ENCODE measurements at regions not wholly inside any gene's neighbourhood (a gene's known extent, or its start where the extent isn't known, plus 50 kb on each side); places are given as distances from the start of the nearest gene placed in this dataset.

GRCh38 chr13:105996391-105997025 is 539.0 kb downstream of the EFNB2 start:
- Mint-ChIP-seq H3K27me3 (peaks cover 12% of the 10 kb centered on the region), H3K27ac (no peak overlapping the region), H3K9me3 (peaks cover 6 to 7% of the 10 kb centered on the region in 2 donors), H3K4me3 (no peak overlapping the region), H3K4me1 (no peaks in the 10 kb centered on the region)
- ATAC-seq: no peak
- no peak for DNase-seq

GRCh38 chr13:105994340-105994739 is 541.1 kb downstream of the EFNB2 start:
- no peak for ATAC-seq
- H3K9me3 Mint-ChIP-seq: peaks cover 6 to 7% of the 10 kb centered on the region in 2 donors
- H3K4me1 Mint-ChIP-seq: no peaks in the 10 kb centered on the region
- peaks cover 12% of the 10 kb centered on the region for H3K27me3 Mint-ChIP-seq
- no peak for DNase-seq
- no peak overlapping the region for H3K27ac Mint-ChIP-seq
- no peak overlapping the region for H3K4me3 Mint-ChIP-seq

DNA sequence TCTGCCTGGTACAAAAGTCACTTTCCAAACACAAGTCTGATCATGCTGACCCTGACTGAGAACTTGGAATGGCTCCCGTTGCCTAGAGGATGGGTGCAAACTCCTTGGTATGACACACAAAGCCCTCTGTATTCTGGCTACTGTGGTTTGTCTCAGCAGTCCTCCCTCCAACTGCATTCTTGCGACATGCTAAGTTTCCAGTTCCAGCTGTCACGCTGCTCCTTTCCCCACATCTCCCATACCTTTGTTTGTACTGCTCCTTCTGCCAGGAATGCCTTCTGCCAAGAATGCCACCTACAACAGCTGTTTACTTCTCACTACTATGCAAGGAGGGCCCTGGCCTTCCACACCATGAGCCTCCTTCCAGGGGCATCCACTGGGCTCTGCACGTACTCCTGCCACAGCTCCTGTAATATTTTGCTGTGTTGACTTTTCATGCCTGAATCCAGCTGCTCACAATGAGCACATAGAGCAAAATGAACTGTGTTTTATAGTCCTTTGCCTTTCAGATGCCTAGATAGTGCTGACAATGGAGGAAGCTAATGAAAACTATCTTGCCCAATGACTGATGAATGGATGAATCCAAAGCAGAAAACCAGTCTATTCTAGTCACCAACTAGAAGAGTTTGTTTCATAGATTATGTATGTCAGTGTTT is 543.7 kb downstream of the EFNB2 start:
- H3K4me1 Mint-ChIP-seq: no peaks in the 10 kb centered on the region
- H3K9me3 Mint-ChIP-seq: no peaks in the 10 kb centered on the region
- ATAC-seq (no peak), DNase-seq (no peak)
- H3K27me3 Mint-ChIP-seq: peaks cover 12% of the 10 kb centered on the region
- H3K27ac Mint-ChIP-seq: no peak overlapping the region
- no peak overlapping the region for H3K4me3 Mint-ChIP-seq

- H3K27ac Mint-ChIP-seq: no peak overlapping the region
- H3K9me3 Mint-ChIP-seq: no peaks in the 10 kb centered on the region
- DNase-seq (no peak), ATAC-seq (no peak)
- H3K4me1 Mint-ChIP-seq: no peaks in the 10 kb centered on the region
- peaks cover 12% of the 10 kb centered on the region for H3K27me3 Mint-ChIP-seq
- no peak overlapping the region for H3K4me3 Mint-ChIP-seq
Observed at GRCh38 chr13:105991131-105991530, 544.3 kb downstream of the EFNB2 start.

DNA sequence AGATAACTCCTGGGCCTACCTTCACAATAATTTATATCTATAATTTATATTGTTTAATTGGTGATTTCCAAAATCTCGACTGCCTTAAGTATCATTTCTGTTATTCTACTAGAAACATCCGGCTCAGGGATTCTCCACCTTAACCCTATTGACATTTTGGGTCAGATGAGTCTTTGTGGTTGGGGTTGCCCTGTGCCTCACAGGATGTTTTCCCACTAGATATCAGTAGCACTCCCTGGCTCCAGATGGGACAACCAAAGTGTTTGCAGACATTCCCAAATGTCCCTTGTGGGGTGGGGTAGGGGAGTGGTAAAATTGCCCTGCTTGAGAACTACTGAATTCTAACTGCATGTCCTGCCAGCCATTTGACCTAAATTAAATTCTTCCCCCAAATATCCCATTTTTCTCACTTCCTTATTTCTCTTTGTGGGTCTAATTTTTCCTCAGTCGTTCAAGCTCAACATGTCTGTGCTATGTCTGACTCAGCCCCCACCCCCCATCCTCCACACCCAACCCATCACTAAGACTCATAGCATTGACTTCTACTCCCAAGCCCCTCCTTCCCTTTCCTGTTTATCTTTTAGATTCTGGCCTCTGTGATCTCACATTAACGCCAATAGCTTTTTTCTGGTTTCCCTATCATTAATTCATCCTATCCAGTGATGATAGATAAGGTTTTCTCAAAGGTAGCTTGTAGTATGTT is 545.1 kb downstream of the EFNB2 start:
- no peak overlapping the region for H3K4me3 Mint-ChIP-seq
- ATAC-seq (no peak), DNase-seq (no peak)
- H3K4me1 Mint-ChIP-seq: no peaks in the 10 kb centered on the region
- H3K9me3 Mint-ChIP-seq: no peaks in the 10 kb centered on the region
- peaks cover 12% of the 10 kb centered on the region for H3K27me3 Mint-ChIP-seq
- no peak overlapping the region for H3K27ac Mint-ChIP-seq

DNA sequence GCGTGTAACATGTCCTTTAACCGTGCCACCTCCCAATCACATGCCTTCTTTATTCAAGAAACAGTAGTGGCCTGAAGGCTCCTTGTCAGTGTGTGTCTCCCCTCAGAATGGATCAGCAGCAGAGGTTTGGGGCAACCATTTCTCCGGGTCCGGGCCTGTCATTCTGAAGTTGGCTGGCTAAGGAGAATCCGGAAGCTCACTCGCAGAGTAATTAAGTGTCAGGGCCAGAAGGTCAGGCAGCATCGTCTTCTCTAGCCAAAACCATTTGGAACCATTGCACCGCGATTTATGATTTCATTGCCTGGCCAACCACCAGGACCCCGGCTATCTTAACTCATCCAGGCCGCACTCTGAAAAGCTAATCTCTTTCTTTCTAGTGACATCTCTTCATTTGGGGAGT is 550.8 kb downstream of the EFNB2 start:
- ATAC-seq: no peak
- no peaks in the 10 kb centered on the region for H3K4me1 Mint-ChIP-seq
- no peaks in the 10 kb centered on the region for H3K27me3 Mint-ChIP-seq
- no peak overlapping the region for H3K27ac Mint-ChIP-seq
- no peaks in the 10 kb centered on the region for H3K9me3 Mint-ChIP-seq
- no peak for DNase-seq
- no peak overlapping the region for H3K4me3 Mint-ChIP-seq

DNA sequence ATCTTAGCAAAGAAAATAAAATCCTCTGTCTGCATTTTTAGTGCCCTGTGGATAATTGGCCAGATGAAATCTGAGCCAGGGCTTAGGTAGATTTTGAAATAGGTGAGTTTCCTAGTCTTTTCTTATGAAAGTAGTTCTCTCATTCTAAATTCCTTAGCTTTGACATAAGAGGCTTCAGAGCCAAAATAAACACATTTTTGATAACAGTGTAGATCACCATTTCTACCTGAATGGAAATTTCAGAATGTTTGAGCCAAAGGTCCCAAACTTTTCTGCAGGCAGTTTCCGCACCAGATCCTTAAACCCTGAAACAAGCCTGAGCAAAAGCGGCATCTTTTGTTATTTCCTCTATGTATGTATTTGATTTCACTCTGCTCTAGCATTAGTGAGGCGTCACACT is 551.2 kb downstream of the EFNB2 start:
- Mint-ChIP-seq H3K9me3 (no peaks in the 10 kb centered on the region), H3K27ac (no peak overlapping the region), H3K4me1 (no peaks in the 10 kb centered on the region), H3K4me3 (no peak overlapping the region), H3K27me3 (no peaks in the 10 kb centered on the region)
- no peak for DNase-seq
- ATAC-seq: no peak

DNA sequence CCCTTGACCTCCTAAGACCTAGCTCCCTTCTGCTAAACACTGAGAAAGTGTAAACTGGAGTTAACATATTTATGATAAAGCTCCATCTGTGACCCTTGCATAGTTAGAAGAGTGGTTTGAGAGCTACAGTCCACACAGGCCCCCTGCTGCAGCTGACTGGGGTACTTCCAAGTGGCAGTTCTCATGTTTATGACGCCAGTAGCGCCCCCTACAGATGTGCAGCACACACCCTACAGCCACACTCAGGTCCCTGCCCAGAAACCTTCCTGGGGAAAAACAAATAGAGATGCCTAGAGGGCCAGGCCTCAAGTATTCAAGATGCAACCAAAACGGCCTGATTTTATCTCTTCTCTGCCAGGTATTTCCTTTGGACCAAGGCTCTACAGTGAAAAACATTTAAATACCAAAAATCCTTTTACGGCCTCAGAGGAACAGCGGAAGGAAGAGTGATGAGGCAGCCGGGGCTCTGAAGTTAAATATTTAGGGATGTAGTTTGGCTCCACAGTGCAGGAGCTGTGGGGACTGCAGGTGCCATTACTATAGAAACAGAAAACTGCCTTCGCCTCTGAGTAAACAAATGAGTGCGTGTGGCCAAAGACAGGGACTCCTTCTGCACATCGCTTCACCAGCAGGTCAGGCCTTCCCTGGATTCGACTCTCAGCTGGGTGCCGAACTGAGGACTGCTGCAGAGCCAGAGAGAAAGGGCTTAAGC is 553.1 kb downstream of the EFNB2 start:
- DNase-seq (no peak), ATAC-seq (no peak)
- no peaks in the 10 kb centered on the region for H3K27me3 Mint-ChIP-seq
- no peak overlapping the region for H3K4me3 Mint-ChIP-seq
- no peak overlapping the region for H3K27ac Mint-ChIP-seq
- no peaks in the 10 kb centered on the region for H3K9me3 Mint-ChIP-seq
- no peaks in the 10 kb centered on the region for H3K4me1 Mint-ChIP-seq

GRCh38 chr13:105979131-105980011 is 556.1 kb downstream of the EFNB2 start:
- ATAC-seq (no peak), DNase-seq (no peak)
- Mint-ChIP-seq H3K4me3 (no peak overlapping the region), H3K4me1 (no peaks in the 10 kb centered on the region), H3K9me3 (no peaks in the 10 kb centered on the region), H3K27me3 (no peaks in the 10 kb centered on the region), H3K27ac (no peak overlapping the region)

DNA sequence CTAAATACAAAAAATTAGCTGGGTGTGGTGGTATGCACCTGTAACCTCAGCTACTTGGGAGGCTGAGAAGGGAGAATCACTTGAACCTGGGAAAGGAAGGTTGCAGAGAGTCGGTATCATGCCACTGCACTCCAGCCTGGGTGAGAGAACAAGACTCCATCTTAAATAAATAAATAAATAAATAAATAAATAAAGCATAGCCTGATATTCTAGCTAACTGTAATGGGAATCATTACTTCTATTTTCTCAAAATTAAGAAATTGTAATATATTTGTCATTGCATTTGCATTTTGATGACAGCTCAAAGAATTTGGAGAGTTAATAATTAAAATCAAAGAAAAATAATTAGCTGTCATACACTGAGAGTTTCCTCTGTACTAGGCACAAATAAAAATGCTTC is 561.1 kb downstream of the EFNB2 start:
- no peaks in the 10 kb centered on the region for H3K4me1 Mint-ChIP-seq
- H3K9me3 Mint-ChIP-seq: no peaks in the 10 kb centered on the region
- no peak for ATAC-seq
- H3K27me3 Mint-ChIP-seq: no peaks in the 10 kb centered on the region
- no peak for DNase-seq
- H3K4me3 Mint-ChIP-seq: no peak overlapping the region
- H3K27ac Mint-ChIP-seq: no peak overlapping the region

GRCh38 chr13:105972811-105973590 is 562.5 kb downstream of the EFNB2 start:
- ATAC-seq (no peak), DNase-seq (no peak)
- H3K4me3 Mint-ChIP-seq: no peak overlapping the region
- H3K27me3 Mint-ChIP-seq: no peaks in the 10 kb centered on the region
- H3K9me3 Mint-ChIP-seq: no peaks in the 10 kb centered on the region
- H3K27ac Mint-ChIP-seq: no peak overlapping the region
- no peaks in the 10 kb centered on the region for H3K4me1 Mint-ChIP-seq

DNA sequence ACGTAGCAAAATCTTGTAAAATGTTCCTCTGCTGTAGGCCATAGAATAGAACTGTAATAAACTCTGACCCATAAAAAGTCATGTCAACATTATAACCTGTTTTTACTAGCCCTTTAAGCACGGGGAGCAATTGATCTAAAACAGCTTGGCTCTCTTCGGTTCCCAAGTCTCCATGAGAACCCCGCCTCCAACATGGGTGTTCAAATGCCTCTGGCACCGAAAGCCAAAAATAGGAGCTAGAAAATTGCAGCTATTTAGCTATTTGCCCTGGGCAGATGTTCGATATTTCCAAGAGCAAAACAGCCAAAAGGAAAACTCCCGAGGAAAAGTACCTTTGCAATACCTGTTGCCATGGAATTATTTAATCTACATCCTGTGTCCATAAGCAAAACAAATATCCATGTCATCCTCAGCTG is 563.1 kb downstream of the EFNB2 start:
- Mint-ChIP-seq H3K9me3 (no peaks in the 10 kb centered on the region), H3K27me3 (peaks cover 5% of the 10 kb centered on the region), H3K27ac (no peak overlapping the region), H3K4me3 (no peak overlapping the region), H3K4me1 (no peaks in the 10 kb centered on the region)
- ATAC-seq (no peak), DNase-seq (no peak)

GRCh38 chr13:105971738-105972137 is 563.7 kb downstream of the EFNB2 start:
- DNase-seq: no peak
- H3K4me3 Mint-ChIP-seq: no peak overlapping the region
- H3K4me1 Mint-ChIP-seq: no peaks in the 10 kb centered on the region

GRCh38 chr13:105971312-105971711 is 564.1 kb downstream of the EFNB2 start:
- ATAC-seq: no peak
- DNase-seq: no peak
- Mint-ChIP-seq H3K9me3 (no peaks in the 10 kb centered on the region), H3K27me3 (peaks cover 12% of the 10 kb centered on the region), H3K4me3 (no peak overlapping the region), H3K4me1 (no peaks in the 10 kb centered on the region), H3K27ac (no peak overlapping the region)

More at GRCh38 chr13:105971738-105972137, 563.7 kb downstream of the EFNB2 start:
- ATAC-seq: no peak
- no peaks in the 10 kb centered on the region for H3K9me3 Mint-ChIP-seq
- H3K27ac Mint-ChIP-seq: no peak overlapping the region
- peaks cover 11% of the 10 kb centered on the region for H3K27me3 Mint-ChIP-seq

Measured in stimulated activated naive CD8-positive, alpha-beta T cell treated with anti-CD3 and anti-CD28 coated beads, Interleukin-15, amount 100 ng/mL, for 72 hours (primary cell).